NCI-H1048 (cell line): ENCODE measurements at regions not wholly inside any gene's neighbourhood (a gene's known extent, or its start where the extent isn't known, plus 50 kb on each side); places are given as distances from the start of the nearest gene placed in this dataset.

Source experiments
- DNase-seq: peaks from one replicate; lab custom pipeline; 2025; lab: John Stamatoyannopoulos, UW

DNA sequence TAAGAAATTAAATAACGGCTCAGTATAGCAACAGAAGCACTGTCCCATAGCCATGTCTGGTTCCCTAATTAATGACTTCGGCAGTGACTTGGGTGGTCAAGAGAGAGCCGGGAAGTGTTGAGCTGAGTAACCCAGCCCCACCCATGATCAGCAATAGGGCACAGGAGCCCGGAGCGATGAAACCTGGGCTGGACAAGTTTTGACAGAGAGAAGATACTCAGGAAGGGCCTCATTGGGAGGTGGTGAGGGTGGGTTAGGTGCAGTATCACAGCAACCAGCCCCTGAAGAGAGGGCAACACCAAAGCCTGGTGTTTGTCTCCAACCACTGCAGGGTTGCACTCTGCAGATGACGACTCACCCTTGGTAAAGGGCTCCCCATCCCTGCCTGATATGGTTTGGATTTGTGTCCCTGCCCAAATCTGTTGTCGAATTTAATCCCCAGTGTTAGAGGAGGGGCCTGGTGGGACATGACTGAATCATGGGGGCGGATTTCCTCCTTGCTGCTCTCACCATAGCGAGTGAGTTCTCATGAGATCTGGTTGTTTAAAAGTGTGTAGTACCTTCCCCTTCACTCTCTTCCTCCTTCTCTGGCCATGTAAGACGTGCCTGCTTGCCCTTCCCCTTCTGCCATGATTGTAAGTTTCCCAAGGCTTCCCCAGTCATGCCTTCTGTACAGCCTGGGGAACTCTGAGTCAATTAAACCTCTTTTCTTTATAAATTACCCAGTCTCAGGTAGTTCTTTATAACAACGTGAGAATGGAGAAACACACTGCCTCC lies 124.9 kb upstream of the MED13L start:
- no peak for DNase-seq

DNA sequence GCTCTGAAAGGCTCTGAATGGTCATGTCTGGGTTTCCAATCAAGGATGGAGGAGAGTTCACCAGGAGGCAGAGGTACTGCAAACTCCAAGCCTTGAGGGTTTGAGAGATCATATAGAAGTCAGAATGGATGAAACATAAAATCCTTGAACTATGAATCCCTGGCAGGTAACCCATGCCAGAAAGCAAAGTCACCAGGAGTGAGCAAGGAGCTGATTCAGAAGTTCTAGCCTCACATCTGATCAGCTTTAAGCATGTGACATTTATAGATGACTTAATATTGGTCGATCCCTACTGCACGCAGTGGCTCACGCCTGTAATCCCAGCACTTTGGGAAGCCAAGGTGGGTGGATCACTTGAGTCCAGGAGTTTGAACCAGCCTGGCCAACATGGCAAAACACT lies 126.1 kb upstream of the MED13L start:
- no peak for DNase-seq

DNA sequence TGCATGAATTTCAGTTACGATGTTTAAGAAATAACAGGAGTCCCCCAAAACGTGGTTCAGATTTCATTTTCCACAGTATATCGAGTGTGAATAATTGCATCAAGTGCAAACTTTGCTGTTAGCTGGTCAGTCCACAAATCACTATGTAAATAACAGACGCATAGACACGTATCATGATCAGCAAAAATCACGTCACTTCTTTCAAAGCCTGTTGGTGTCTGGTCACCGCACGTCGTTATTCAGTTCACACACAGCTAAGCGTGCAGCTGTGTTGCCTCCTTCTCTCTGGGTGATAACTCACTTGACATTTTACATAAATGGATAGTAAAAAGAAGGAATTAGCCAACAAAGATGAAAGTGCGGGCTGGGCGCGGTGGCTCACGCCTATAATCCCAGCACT lies 126.8 kb upstream of the MED13L start:
- no peak for DNase-seq

DNA sequence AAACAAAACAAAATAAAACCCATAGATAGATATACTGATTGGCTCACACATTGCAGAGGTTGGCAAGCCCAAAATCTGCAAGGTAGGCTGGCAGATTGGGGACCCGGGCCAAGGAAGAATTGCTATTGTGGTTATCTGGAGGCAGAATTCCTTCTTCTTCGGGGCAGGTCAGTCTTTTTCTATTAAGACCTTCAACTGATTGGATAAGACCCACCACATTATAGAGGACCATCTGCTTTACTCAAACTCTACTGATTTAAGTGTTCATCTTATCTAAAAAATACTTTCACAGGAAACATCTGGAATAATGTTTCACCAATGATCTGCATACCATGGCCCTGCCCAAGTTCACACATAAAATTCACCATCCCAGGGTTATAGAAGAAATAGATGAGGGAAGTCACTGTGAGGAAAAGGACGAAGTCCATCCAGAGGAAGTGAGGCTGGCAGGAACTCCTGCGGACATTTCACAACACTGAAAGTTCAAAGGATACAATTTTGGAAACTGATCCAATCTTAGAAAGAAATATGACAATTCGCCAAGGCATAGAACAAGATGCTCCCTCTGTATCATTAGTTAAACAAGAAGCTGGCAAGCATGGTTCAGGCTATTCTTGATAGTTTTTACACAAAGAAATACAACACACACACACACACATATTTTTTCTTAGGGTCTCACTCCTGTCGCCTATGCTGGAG lies 127.6 kb upstream of the MED13L start:
- no peak for DNase-seq

- DNase-seq, result no peak
These were observed 129.0 kb upstream of the MED13L start for GRCh38 chr12:116406529-116406928.

- no peak for DNase-seq
These were observed 131.2 kb upstream of the MED13L start for GRCh38 chr12:116408489-116409250.

DNA sequence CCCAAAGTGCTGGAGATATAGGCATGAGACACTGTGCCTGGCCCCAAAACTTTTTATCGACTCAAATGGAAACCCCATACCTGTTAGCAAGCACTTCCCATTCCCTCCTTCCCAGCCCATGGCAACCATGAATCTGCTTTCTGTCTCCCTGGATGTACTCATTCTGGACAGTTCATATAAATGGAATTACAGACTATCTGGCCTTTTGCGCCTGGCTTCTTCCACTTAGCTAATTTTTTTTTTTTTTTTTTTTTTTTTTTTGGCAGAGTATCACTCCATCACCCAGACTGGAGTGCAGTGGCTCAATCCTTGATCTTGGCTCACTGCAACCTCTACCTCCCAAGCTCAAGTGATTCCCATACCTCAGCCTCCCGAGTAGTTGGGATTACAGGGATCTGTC lies 134.5 kb upstream of the MED13L start:
- DNase-seq, result no peak

DNA sequence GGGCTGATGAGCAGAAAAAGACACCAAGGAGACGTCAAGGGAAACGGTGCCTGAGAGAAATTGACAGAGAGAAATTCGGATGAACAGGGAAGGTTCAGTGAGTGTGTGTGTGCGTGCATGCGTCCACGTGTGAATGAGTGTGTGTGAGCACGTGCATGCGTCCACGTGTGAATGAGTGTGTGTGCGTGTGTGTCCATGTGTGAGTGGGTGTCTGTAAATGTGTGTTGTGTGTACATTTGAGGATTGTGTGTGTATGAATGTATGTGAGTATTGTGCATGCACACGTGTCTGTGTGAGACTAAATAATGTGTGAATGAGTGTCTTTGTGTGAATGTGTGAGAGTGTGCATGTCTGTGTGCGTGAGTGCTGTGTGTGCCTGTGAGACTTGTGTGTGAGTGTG lies 137.4 kb upstream of the MED13L start:
- no peak for DNase-seq

DNA sequence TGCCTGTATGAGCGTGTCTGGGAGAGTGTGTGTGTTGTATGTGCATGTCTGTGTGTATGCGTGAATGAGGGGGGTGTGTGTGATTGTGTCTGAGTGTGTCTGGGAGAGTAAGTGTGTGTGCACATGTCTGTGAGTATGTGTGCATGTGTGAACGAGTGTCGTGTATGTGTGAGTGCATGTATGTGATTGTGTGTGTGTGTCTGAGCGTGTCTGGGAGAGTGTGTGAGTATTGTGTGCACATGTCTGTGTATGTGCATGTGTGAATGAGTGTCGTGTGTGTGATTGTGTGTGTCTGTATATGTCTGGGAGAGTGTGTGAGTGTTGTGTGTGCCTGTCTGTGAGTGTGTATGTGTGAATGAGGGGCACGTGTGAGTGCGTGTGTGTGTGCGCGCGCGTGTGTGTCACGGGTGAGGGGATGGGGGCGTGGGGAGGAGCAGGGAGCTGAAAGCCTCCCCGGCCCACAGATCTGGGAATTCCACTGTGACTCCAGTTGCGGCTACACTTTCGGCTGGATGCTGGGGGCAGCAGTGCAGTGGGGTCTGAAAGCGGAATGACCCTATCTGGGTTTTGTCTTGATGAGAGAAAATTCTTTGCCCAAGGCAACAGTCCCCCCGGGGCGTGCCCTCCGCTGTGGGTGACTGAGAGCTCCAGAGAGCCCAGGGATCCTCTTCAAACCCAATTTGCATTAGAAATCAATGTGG lies 138.1 kb upstream of the MED13L start:
- DNase-seq, result no peak

DNA sequence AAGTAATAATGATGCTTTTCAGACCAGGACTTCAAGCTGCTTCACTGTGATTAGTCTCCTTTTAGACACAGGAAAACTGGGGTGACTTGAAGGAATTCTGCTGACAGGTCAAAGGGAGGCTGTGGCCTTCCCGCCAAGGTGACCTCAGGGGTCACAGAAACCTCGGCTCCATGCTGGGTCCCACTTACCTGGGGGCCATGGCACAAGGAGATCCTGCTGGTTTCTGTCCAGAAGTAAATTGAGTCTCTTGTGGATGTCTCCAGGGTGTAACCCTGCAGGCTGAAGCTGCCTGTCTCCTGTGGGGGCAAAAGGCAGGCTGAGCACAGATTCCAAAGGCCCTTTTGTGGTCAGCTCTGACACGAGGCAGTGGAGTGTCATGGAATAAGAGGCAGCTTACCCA lies 138.7 kb upstream of the MED13L start:
- DNase-seq, result no peak

DNA sequence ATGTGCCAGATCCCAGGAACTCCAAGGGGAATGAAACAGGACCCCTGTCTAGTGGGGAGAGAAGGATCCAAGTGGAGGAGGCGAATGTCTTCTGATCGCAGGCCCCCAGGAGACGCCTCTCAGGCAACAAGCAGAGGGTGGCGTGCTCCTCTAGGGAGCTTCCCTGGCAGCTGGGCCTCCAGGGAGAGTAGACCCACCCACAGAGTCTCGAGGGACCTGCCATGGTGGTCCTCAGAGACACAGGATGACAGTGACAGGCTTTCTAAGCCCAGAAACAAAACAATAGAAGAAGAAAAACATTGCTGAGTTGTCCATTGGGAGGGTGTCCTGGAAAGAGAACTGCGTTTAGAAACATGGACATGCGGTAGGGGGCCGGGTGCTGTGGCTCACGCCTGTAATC lies 140.6 kb upstream of the MAP1LC3B2 start:
- DNase-seq, result no peak

DNA sequence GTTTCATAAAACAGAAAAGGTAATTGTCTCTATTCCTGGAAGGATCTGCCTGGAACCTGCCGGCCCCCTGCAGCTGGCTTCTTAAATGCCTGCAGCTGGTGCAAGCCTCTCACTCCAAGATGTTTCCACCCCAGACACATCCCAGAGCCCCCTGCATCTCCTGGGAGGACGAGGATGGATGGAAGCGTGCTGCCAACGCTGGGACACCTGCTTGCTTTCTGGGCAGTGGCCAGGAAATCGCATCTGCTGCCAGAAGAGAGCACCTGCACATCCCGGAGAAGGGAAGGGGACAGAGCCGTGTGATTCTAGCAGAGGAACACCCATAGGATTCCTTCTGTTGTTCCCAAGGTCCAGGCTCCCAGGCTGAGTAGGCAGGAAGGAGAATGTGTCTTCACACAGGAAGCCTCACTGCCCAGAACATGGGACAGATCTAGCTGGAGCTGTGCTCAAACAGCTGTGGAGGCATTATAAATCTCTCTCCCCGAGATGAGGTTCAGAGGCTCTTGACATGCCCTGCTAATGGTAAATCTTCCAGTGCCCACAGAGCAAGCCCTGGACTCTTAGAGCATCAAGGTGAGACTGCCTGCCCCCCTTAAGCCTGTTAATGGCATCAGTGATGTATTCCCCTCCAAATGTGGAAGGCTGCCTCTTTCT lies 138.8 kb upstream of the MAP1LC3B2 start:
- no peak for DNase-seq

- no peak for DNase-seq
These were observed 137.2 kb upstream of the MAP1LC3B2 start for GRCh38 chr12:116421785-116422538.

DNA sequence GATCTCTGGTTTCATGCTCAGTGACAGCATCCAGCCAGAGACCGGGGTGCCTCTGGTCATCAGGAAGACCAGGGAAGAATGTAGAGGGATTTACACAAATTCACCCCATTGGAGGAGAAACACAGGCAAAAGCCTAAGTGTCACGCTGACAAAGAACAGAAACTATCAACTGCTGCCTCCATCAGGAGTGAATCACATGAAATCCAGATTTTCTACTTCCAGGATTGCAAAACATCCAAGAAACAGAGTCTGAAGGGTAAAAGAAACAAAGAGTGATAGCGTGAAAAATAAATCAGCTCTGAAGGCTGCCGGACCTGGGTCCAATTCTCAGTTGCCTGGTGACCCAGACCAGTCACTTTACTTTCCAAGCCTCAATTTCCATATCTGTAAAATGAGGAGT lies 136.1 kb upstream of the MAP1LC3B2 start:
- DNase-seq, result no peak

DNA sequence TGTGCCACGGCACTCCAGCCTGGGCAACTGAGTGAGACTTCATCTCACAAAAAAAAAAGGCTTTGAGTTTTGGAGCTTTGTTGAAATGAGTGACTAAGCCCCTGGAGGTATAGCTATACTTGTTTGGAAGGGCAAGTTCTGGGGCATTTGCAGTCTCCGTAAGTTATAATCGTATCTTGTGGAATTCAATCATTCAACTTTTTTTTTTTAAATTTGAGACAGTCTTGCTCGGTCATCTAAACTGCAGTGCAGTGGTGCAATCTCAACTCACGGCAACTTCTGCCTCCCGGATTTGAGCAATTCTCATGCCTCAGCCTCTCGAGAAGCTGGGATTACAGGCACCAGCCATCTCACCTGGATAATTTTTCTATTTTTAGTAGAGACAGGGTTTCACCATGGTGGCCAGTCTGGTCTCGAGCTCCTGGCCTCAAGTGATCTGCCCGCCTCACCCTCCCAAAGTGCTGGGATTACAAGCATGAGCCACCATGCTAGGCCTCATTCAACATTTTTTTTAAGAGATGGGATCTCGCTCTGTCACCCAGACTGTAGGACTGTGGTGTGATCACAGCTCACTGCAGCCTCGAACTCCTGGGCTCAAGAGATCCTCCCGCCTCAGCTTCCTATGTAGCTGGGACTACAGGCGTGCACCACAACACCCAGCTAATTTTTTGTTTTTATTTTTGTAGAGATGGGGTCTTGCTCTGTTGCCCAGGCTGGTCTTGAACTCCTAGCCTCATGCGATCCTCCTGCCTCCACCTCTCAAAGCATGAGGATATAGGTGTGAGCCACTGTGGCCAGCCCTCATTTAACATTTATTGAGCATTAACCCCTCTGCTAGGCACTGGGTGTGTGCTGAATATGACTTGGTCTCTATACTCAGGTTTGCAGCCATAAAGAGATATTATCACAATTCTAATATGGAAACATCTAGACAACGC lies 133.7 kb upstream of the MAP1LC3B2 start:
- DNase-seq, result no peak

- no peak for DNase-seq
These were observed 132.6 kb upstream of the MAP1LC3B2 start for GRCh38 chr12:116426391-116427136.

- DNase-seq, result peak; percentile 60
These were observed 131.8 kb upstream of the MAP1LC3B2 start for GRCh38 chr12:116427200-116427930.

DNA sequence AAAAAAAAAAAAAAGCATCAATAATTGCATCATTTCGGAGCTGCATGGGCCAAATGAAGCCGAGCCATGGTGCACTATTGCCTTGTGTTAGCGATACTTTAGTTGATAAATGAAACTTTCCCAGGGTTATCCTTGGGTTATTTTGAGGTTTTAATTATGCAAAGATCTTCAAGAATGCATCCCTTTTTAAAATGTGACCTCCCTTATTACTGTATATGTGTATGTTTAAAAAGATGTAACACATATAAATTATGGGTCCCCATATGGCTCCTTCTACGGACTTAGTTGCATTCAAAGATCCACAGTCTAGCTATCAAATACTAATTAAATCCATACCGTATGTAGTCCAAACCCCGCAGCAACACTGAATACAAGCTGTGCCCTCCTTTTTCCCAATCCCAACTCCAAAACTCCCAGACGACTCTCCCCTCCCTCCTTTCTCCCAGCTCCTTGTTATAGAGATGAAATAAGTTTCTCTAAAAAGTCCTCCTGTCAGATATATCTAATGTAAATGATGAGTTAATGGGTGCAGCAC lies 129.3 kb upstream of the MAP1LC3B2 start:
- DNase-seq, result no peak
